Transverse colon (tissue), 3 donors: ENCODE measurements at regions not wholly inside any gene's neighbourhood (a gene's known extent, or its start where the extent isn't known, plus 50 kb on each side); places are given as distances from the start of the nearest gene placed in this dataset.

Experiments used
- CTCF ChIP-seq, 5 experiments: fragments of 200-600 bp in 3 of 5; fragments of 450-650 bp in 2 of 5; sonication (generic) in 3 of 5; IDR thresholded peaks; 1 replicate in 2 of 5; 2 replicates in 3 of 5; pipeline ENCODE4 v1.5.1; 2016 to 2017; ENCODE audit warnings: antibody characterized with exemption in 5 of 5, inconsistent platforms in 3 of 5, mild to moderate bottlenecking in 2 of 5, moderate library complexity in 1 of 5
- POLR2A ChIP-seq: fragments of 450-650 bp; IDR thresholded peaks from one replicate; pipeline ENCODE4 v1.6.1; 2016; ENCODE audit warnings: antibody characterized with exemption, mild to moderate bottlenecking, moderate library complexity

- TF ChIP-seq POLR2A (no peak), CTCF (IDR thresholded peaks at IDR 0.05) (no peak)
Observed at GRCh38 chr2:194232600-194232999, 1424.4 kb upstream of the SLC39A10 start.
